WTC11 (cell line): ENCODE measurements at regions not wholly inside any gene's neighbourhood (a gene's known extent, or its start where the extent isn't known, plus 50 kb on each side); places are given as distances from the start of the nearest gene placed in this dataset.

Experiments used
- ATAC-seq: fragments of 200-7000 bp; cut with Tn5 transposase; 2 replicates; pipeline ENCODE4 v1.10.0; 2021; ENCODE audit warnings: mild to moderate bottlenecking, moderate library complexity
- CTCF ChIA-PET: fragments of 300-600 bp; sonication (Branson Sonifier 250); formaldehyde crosslinking; loops from one replicate; lab custom pipeline; 2021; ENCODE audit warnings: antibody characterized with exemption; lab: Charles Lee
- POLR2A ChIA-PET: fragments of 350-600 bp; sonication (Branson Sonifier 250); formaldehyde crosslinking; loops from one replicate; lab custom pipeline; 2021; ENCODE audit warnings: antibody characterized with exemption; lab: Charles Lee
- DNase-seq: peaks from one replicate; pipeline ENCODE4 v3.0.0; 2021; ENCODE audit warnings: low spot score
- H3K27ac Mint-ChIP-seq: 2 replicates; pipeline ENCODE4 v1.8.0; 2021; ENCODE audit warnings: mixed read lengths
- H3K27me3 Mint-ChIP-seq: 2 replicates; pipeline ENCODE4 v1.8.0; 2021; ENCODE audit warnings: low read depth, mild to moderate bottlenecking, moderate library complexity, mixed read lengths
- H3K36me3 Mint-ChIP-seq: 2 replicates; pipeline ENCODE4 v1.8.0; 2021; ENCODE audit warnings: mixed read lengths
- H3K4me1 Mint-ChIP-seq: 2 replicates; pipeline ENCODE4 v1.8.0; 2022; ENCODE audit warnings: mixed read lengths
- H3K4me3 Mint-ChIP-seq: 2 replicates; pipeline ENCODE4 v1.8.0; 2021; ENCODE audit warnings: mild to moderate bottlenecking, moderate library complexity, mixed read lengths
- H3K9me3 Mint-ChIP-seq: 2 replicates; pipeline ENCODE4 v1.8.0; 2021; ENCODE audit warnings: mixed read lengths
- ATF1 ChIP-seq: sonication (generic); formaldehyde crosslinking; IDR thresholded peaks from 2 replicates; pipeline ENCODE4 v1.8.1; 2023; ENCODE audit warnings: mild to moderate bottlenecking, moderate library complexity, missing genetic modification reagents
- ETV6 ChIP-seq: sonication (generic); formaldehyde crosslinking; IDR thresholded peaks from 2 replicates; pipeline ENCODE4 v1.8.1; 2022; ENCODE audit warnings: mild to moderate bottlenecking, missing genetic modification reagents
- GABPB1 ChIP-seq: sonication (generic); formaldehyde crosslinking; IDR thresholded peaks from 2 replicates; pipeline ENCODE4 v1.8.1; 2023; ENCODE audit warnings: mild to moderate bottlenecking, missing genetic modification reagents
- IRF2 ChIP-seq: sonication (generic); formaldehyde crosslinking; IDR thresholded peaks from 2 replicates; pipeline ENCODE4 v1.8.0; 2022; ENCODE audit warnings: low read depth, missing genetic modification reagents, borderline replicate concordance
- JAZF1 ChIP-seq: fragments of 250-450 bp; sonication (Bioruptor Pico); IDR thresholded peaks from 2 replicates; pipeline ENCODE4 v1.9.0; 2021; ENCODE audit warnings: moderate library complexity, mild to moderate bottlenecking, inconsistent platforms
- NFATC4 ChIP-seq: fragments of 250-450 bp; sonication (Bioruptor Pico); IDR thresholded peaks from 2 replicates; pipeline ENCODE4 v1.9.0; 2021; ENCODE audit warnings: mild to moderate bottlenecking
- NFYB ChIP-seq: sonication (generic); formaldehyde crosslinking; conservative IDR thresholded peaks from 2 replicates; pipeline ENCODE4 v1.8.0; 2022; ENCODE audit warnings: low read depth, missing genetic modification reagents
- TEAD4 ChIP-seq: sonication (generic); formaldehyde crosslinking; IDR thresholded peaks from 2 replicates; pipeline ENCODE4 v1.8.0; 2022; ENCODE audit warnings: mild to moderate bottlenecking, missing genetic modification reagents
- ZBTB21 ChIP-seq: sonication (generic); formaldehyde crosslinking; IDR thresholded peaks from 2 replicates; pipeline ENCODE4 v1.8.1; 2023; ENCODE audit warnings: mild to moderate bottlenecking, missing genetic modification reagents, borderline replicate concordance
- ZNF138 ChIP-seq: sonication (generic); formaldehyde crosslinking; conservative IDR thresholded peaks from 2 replicates; pipeline ENCODE4 v1.8.1; 2022; ENCODE audit warnings: mild to moderate bottlenecking, moderate library complexity, missing genetic modification reagents
- TF ChIP-seq, protein P1 (sequence below): fragments of 250-450 bp; sonication (Bioruptor Pico); IDR thresholded peaks from 2 replicates; pipeline ENCODE4 v1.9.0; 2021; ENCODE audit warnings: mild to moderate bottlenecking
- TF ChIP-seq, protein P2 (sequence below): sonication (generic); formaldehyde crosslinking; IDR thresholded peaks from 2 replicates; pipeline ENCODE4 v1.8.0; 2023; ENCODE audit warnings: missing genetic modification reagents, mild to moderate bottlenecking, borderline replicate concordance
- TF ChIP-seq, protein P3 (sequence below): sonication (generic); formaldehyde crosslinking; conservative IDR thresholded peaks from 2 replicates; pipeline ENCODE4 v1.8.1; 2022; ENCODE audit warnings: mild to moderate bottlenecking, missing genetic modification reagents
- TF ChIP-seq, protein P4 (sequence below): sonication (generic); formaldehyde crosslinking; IDR thresholded peaks from 2 replicates; pipeline ENCODE4 v1.8.1; 2023; ENCODE audit warnings: mild to moderate bottlenecking, missing genetic modification reagents
- TF ChIP-seq, protein P5 (sequence below): sonication (generic); formaldehyde crosslinking; IDR thresholded peaks from 2 replicates; pipeline ENCODE4 v1.8.1; 2022; ENCODE audit warnings: low read depth, missing genetic modification reagents, borderline replicate concordance
- TF ChIP-seq, protein P6 (sequence below): fragments of 250-450 bp; sonication (Bioruptor Pico); IDR thresholded peaks from 2 replicates; pipeline ENCODE4 v1.8.0; 2021; ENCODE audit warnings: mild to moderate bottlenecking

DNA sequence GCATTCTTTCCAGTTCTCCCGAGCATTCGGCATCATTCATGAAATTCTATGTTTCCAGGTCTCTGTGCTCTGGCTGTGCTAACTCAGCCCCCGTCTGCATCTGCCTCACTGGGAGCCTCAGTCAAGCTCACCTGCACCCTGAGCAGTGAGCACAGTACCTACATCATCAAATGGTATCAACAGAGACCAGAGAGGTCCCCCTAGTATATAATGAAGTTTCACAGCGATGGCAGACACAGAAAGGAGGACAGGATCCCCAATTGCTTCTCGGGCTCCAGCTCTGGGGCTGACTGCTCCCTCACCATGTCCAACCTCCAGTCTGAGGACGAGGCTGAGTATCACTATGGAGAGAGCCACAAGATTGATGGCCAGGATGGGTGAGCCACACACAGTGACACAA, 52.8 kb upstream of the IGLL5 start:
- TF ChIP-seq ZNF138 (no peak), ETV6 (CRISPR knock-in tag) (no peak)
- ATAC-seq: no peak
- no peak overlapping the region for H3K27ac Mint-ChIP-seq
- ChIA-PET CTCF (interaction anchor here (0.7 to 2.5 kb wide), 8 partner anchors 13 to 120 kb away, joined by 3 to 10 read pairs (median 4); no protein-coding TSS in a partner anchor), POLR2A (no interaction called here)
- DNase-seq: no peak
- no peaks in the 10 kb centered on the region for H3K4me1 Mint-ChIP-seq
- H3K36me3 Mint-ChIP-seq: no peaks in the 10 kb centered on the region
- peaks cover 22% of the 10 kb centered on the region for H3K9me3 Mint-ChIP-seq
- no peak overlapping the region for H3K4me3 Mint-ChIP-seq
- peaks cover 93% of the 10 kb centered on the region for H3K27me3 Mint-ChIP-seq

DNA sequence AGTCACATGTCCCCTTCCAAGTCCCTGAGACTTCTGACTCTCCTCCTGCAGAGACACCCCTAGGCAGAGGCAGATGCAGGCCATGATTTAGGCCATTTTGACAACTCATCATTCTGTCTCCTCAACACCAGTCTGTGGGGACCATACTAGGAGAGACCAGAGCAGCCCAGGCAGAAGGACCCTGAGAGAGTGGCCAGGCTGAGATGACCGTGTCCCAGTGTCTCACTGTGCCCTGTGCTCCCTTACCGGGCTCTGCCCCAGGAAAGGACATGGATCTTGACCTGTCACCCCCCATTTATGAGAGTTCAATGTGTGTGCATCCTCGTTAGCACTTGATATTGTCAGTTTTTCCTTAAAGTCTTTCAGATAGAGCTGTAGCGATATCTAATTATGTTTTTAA, 52.4 kb upstream of the IGLL5 start:
- no peak overlapping the region for H3K4me3 Mint-ChIP-seq
- DNase-seq (no peak), ATAC-seq (no peak)
- H3K9me3 Mint-ChIP-seq: peaks cover 22% of the 10 kb centered on the region
- no peaks in the 10 kb centered on the region for H3K4me1 Mint-ChIP-seq
- ChIA-PET POLR2A (no interaction called here), CTCF (interaction anchor here (1.0 to 2.5 kb wide), 4 partner anchors 13 to 49 kb away, joined by 3 to 10 read pairs (median 7); no protein-coding TSS in a partner anchor)
- no peaks in the 10 kb centered on the region for H3K36me3 Mint-ChIP-seq
- TF ChIP-seq, protein P1, sequence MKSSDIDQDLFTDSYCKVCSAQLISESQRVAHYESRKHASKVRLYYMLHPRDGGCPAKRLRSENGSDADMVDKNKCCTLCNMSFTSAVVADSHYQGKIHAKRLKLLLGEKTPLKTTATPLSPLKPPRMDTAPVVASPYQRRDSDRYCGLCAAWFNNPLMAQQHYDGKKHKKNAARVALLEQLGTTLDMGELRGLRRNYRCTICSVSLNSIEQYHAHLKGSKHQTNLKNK: no peak
- TF ChIP-seq JAZF1 (CRISPR knock-in tag) (no peak), ATF1 (CRISPR knock-in tag) (no peak), IRF2 (no peak), NFYB (no peak)
- TF ChIP-seq, protein P2, sequence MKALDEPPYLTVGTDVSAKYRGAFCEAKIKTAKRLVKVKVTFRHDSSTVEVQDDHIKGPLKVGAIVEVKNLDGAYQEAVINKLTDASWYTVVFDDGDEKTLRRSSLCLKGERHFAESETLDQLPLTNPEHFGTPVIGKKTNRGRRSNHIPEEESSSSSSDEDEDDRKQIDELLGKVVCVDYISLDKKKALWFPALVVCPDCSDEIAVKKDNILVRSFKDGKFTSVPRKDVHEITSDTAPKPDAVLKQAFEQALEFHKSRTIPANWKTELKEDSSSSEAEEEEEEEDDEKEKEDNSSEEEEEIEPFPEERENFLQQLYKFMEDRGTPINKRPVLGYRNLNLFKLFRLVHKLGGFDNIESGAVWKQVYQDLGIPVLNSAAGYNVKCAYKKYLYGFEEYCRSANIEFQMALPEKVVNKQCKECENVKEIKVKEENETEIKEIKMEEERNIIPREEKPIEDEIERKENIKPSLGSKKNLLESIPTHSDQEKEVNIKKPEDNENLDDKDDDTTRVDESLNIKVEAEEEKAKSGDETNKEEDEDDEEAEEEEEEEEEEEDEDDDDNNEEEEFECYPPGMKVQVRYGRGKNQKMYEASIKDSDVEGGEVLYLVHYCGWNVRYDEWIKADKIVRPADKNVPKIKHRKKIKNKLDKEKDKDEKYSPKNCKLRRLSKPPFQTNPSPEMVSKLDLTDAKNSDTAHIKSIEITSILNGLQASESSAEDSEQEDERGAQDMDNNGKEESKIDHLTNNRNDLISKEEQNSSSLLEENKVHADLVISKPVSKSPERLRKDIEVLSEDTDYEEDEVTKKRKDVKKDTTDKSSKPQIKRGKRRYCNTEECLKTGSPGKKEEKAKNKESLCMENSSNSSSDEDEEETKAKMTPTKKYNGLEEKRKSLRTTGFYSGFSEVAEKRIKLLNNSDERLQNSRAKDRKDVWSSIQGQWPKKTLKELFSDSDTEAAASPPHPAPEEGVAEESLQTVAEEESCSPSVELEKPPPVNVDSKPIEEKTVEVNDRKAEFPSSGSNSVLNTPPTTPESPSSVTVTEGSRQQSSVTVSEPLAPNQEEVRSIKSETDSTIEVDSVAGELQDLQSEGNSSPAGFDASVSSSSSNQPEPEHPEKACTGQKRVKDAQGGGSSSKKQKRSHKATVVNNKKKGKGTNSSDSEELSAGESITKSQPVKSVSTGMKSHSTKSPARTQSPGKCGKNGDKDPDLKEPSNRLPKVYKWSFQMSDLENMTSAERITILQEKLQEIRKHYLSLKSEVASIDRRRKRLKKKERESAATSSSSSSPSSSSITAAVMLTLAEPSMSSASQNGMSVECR (CRISPR knock-in tag): no peak
- TF ChIP-seq, protein P3, sequence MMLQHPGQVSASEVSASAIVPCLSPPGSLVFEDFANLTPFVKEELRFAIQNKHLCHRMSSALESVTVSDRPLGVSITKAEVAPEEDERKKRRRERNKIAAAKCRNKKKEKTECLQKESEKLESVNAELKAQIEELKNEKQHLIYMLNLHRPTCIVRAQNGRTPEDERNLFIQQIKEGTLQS (CRISPR knock-in tag): no peak
- TF ChIP-seq, all 79 proteins: peak for 0
- Mint-ChIP-seq H3K27ac (no peak overlapping the region), H3K27me3 (peaks cover 93% of the 10 kb centered on the region)

DNA sequence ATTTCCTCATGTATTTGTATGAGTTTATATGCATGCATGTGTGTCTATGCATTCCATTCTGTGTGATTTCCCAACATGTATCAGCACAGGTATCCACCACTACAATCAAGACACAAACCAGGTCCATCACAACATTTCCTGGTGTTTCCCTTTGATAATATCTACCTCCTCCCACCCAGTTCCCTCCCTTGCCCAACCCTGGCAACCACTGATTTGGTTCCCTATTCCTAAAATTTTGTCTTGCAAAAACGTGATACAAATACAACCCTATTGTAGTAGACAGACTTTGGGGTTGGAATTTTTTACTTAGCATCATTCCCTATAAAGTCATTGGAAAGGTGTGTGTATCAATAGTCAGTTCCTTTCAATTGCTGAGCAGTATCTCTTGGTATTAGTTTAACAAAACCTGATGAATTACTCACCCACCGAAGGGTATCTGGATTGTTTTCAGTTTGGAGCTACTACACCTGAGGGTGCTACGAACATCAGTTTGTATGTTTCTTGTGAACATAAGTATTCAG, 51.8 kb upstream of the IGLL5 start:
- CTCF ChIA-PET: interaction anchor here (1.0 to 2.5 kb wide), 3 partner anchors 12 to 48 kb away, joined by 3 to 10 read pairs (median 3); no protein-coding TSS in a partner anchor
- Mint-ChIP-seq H3K9me3 (peaks cover 17% of the 10 kb centered on the region), H3K27ac (no peak overlapping the region), H3K36me3 (no peaks in the 10 kb centered on the region), H3K4me1 (no peaks in the 10 kb centered on the region), H3K4me3 (no peak overlapping the region), H3K27me3 (peaks cover 93% of the 10 kb centered on the region)
- no peak for ATAC-seq
- POLR2A ChIA-PET: no interaction called here
- no peak for DNase-seq
- no peak for TF ChIP-seq GABPB1 (CRISPR knock-in tag)
- TF ChIP-seq, protein P4, sequence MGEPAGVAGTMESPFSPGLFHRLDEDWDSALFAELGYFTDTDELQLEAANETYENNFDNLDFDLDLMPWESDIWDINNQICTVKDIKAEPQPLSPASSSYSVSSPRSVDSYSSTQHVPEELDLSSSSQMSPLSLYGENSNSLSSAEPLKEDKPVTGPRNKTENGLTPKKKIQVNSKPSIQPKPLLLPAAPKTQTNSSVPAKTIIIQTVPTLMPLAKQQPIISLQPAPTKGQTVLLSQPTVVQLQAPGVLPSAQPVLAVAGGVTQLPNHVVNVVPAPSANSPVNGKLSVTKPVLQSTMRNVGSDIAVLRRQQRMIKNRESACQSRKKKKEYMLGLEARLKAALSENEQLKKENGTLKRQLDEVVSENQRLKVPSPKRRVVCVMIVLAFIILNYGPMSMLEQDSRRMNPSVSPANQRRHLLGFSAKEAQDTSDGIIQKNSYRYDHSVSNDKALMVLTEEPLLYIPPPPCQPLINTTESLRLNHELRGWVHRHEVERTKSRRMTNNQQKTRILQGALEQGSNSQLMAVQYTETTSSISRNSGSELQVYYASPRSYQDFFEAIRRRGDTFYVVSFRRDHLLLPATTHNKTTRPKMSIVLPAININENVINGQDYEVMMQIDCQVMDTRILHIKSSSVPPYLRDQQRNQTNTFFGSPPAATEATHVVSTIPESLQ (CRISPR knock-in tag): no peak
- TF ChIP-seq, protein P5, sequence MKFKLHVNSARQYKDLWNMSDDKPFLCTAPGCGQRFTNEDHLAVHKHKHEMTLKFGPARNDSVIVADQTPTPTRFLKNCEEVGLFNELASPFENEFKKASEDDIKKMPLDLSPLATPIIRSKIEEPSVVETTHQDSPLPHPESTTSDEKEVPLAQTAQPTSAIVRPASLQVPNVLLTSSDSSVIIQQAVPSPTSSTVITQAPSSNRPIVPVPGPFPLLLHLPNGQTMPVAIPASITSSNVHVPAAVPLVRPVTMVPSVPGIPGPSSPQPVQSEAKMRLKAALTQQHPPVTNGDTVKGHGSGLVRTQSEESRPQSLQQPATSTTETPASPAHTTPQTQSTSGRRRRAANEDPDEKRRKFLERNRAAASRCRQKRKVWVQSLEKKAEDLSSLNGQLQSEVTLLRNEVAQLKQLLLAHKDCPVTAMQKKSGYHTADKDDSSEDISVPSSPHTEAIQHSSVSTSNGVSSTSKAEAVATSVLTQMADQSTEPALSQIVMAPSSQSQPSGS (CRISPR knock-in tag): no peak
- TF ChIP-seq, protein P6, sequence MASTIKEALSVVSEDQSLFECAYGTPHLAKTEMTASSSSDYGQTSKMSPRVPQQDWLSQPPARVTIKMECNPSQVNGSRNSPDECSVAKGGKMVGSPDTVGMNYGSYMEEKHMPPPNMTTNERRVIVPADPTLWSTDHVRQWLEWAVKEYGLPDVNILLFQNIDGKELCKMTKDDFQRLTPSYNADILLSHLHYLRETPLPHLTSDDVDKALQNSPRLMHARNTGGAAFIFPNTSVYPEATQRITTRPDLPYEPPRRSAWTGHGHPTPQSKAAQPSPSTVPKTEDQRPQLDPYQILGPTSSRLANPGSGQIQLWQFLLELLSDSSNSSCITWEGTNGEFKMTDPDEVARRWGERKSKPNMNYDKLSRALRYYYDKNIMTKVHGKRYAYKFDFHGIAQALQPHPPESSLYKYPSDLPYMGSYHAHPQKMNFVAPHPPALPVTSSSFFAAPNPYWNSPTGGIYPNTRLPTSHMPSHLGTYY (CRISPR knock-in tag): no peak
- no peak for TF ChIP-seq TEAD4 (CRISPR knock-in tag)
- TF ChIP-seq NFATC4 (CRISPR knock-in tag): no peak
- TF ChIP-seq ZBTB21 (CRISPR knock-in tag): no peak
- TF ChIP-seq, all 79 proteins: peak for 0
